ENCODE measurements at regions not wholly inside any gene's neighbourhood (a gene's known extent, or its start where the extent isn't known, plus 50 kb on each side); places are given as distances from the start of the nearest gene placed in this dataset.

GRCh38 chr2:19300961-19301360, 57.5 kb downstream of the OSR1 start:
- H3K4me3 ChIP-seq (ENCODE audit: extremely low read depth, insufficient read depth, low read length, poor library complexity, severe bottlenecking) = no peak overlapping the region
- H3K36me3 ChIP-seq (ENCODE audit: control insufficient read depth, insufficient read depth, low read length) = no peaks in the 10 kb centered on the region
- WGBS, 2 experiments (ENCODE audit: insufficient coverage in 2 of 2) = 91 to 94% methylated on average over 1 of the region's 2 CpGs
- no peak overlapping the region for H3K27ac ChIP-seq (ENCODE audit: low read depth, low read length, severe bottlenecking)
- H3K4me1 ChIP-seq (ENCODE audit: control insufficient read depth, insufficient read depth, low read length, poor library complexity, severe bottlenecking) = no peaks in the 10 kb centered on the region
- no peaks in the 10 kb centered on the region for H3K9me3 ChIP-seq (ENCODE audit: control insufficient read depth, low read length)

DNA sequence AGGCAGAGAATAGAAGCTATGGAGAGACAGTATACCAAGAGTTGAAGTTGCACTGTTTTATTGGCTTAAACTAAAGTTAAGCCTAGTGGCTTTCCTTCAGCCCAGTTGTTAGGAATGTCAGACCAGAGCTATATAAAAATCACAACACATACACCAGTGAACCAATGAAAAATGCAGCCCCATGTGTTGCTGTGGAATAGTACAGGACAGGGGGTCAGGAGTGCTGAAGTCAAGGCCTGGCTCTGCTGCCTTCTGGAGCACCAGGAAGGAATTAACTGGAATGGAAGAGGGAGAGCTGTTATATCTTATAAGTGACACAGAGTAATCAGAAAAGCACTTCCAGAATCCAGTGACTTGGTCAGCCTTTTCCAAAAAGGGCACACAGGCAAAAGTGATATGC, 58.9 kb downstream of the OSR1 start:
- H3K4me3 ChIP-seq (ENCODE audit: extremely low read depth, insufficient read depth, low read length, poor library complexity, severe bottlenecking) = no peak overlapping the region
- H3K27ac ChIP-seq (ENCODE audit: low read depth, low read length, severe bottlenecking) = no peak overlapping the region

DNA sequence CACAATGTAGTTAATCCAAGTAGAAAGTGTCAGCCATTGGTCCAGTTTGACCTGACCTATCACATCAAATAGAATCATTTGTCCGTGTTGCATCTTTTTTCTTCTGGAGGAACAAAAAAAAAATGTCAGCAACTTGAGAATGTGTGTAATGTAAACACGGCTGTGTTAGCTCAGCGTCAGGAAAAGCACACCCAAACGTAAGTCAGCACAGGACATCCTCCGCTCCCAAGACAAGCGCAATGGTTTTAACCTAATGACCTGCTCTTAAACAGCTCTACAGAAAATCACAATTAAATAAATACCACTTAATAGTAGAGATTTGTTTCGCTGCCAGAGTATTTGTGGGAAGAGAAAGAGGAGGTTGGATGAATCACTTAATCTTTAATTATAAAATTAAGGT, 59.4 kb downstream of the OSR1 start:
- Histone ChIP-seq H3K9me3 (ENCODE audit: control insufficient read depth, low read length) (no peaks in the 10 kb centered on the region), H3K27ac (ENCODE audit: low read depth, low read length, severe bottlenecking) (no peak overlapping the region), H3K4me1 (ENCODE audit: control insufficient read depth, insufficient read depth, low read length, poor library complexity, severe bottlenecking) (no peaks in the 10 kb centered on the region), H3K4me3 (ENCODE audit: extremely low read depth, insufficient read depth, low read length, poor library complexity, severe bottlenecking) (no peak overlapping the region), H3K36me3 (ENCODE audit: control insufficient read depth, insufficient read depth, low read length) (no peaks in the 10 kb centered on the region)
- WGBS, 2 experiments (ENCODE audit: insufficient coverage in 2 of 2) = 80 to 90% methylated on average over 1 to 3 of the region's 7 CpGs

More for the DNA sequence above, 58.9 kb downstream of the OSR1 start:
- Histone ChIP-seq H3K36me3 (ENCODE audit: control insufficient read depth, insufficient read depth, low read length) (no peaks in the 10 kb centered on the region), H3K9me3 (ENCODE audit: control insufficient read depth, low read length) (no peaks in the 10 kb centered on the region), H3K4me1 (ENCODE audit: control insufficient read depth, insufficient read depth, low read length, poor library complexity, severe bottlenecking) (no peaks in the 10 kb centered on the region)

GRCh38 chr2:19297716-19298115, 60.7 kb downstream of the OSR1 start:
- Histone ChIP-seq H3K27ac (ENCODE audit: low read depth, low read length, severe bottlenecking) (no peak overlapping the region), H3K4me1 (ENCODE audit: control insufficient read depth, insufficient read depth, low read length, poor library complexity, severe bottlenecking) (no peaks in the 10 kb centered on the region), H3K36me3 (ENCODE audit: control insufficient read depth, insufficient read depth, low read length) (no peaks in the 10 kb centered on the region), H3K9me3 (ENCODE audit: control insufficient read depth, low read length) (no peaks in the 10 kb centered on the region), H3K4me3 (ENCODE audit: extremely low read depth, insufficient read depth, low read length, poor library complexity, severe bottlenecking) (no peak overlapping the region)
- WGBS, 2 experiments (ENCODE audit: insufficient coverage in 2 of 2) = 83 to 100% methylated on average over 2 to 6 of the region's 7 CpGs

GRCh38 chr2:19295998-19296502, 62.4 kb downstream of the OSR1 start:
- Histone ChIP-seq H3K27ac (ENCODE audit: low read depth, low read length, severe bottlenecking) (no peak overlapping the region), H3K4me3 (ENCODE audit: extremely low read depth, insufficient read depth, low read length, poor library complexity, severe bottlenecking) (no peak overlapping the region), H3K9me3 (ENCODE audit: control insufficient read depth, low read length) (no peaks in the 10 kb centered on the region), H3K4me1 (ENCODE audit: control insufficient read depth, insufficient read depth, low read length, poor library complexity, severe bottlenecking) (no peaks in the 10 kb centered on the region), H3K36me3 (ENCODE audit: control insufficient read depth, insufficient read depth, low read length) (no peaks in the 10 kb centered on the region)
- WGBS, 2 experiments (ENCODE audit: insufficient coverage in 2 of 2) = 88% methylated on average over 1 of the region's 3 CpGs; no CpG with 5 or more reads in 1 of the 2 experiments

GRCh38 chr2:19292007-19292406, 66.4 kb downstream of the OSR1 start:
- 84 to 93% methylated on average over 3 to 5 of the region's 5 CpGs for WGBS, 2 experiments (ENCODE audit: insufficient coverage in 2 of 2)
- no peak overlapping the region for H3K4me3 ChIP-seq (ENCODE audit: extremely low read depth, insufficient read depth, low read length, poor library complexity, severe bottlenecking)
- no peak overlapping the region for H3K27ac ChIP-seq (ENCODE audit: low read depth, low read length, severe bottlenecking)
- H3K36me3 ChIP-seq (ENCODE audit: control insufficient read depth, insufficient read depth, low read length) = no peaks in the 10 kb centered on the region
- no peaks in the 10 kb centered on the region for H3K4me1 ChIP-seq (ENCODE audit: control insufficient read depth, insufficient read depth, low read length, poor library complexity, severe bottlenecking)
- H3K9me3 ChIP-seq (ENCODE audit: control insufficient read depth, low read length) = no peaks in the 10 kb centered on the region

GRCh38 chr2:19288291-19288690, 70.1 kb downstream of the OSR1 start:
- Histone ChIP-seq H3K27ac (ENCODE audit: low read depth, low read length, severe bottlenecking) (no peak overlapping the region), H3K4me3 (ENCODE audit: extremely low read depth, insufficient read depth, low read length, poor library complexity, severe bottlenecking) (no peak overlapping the region), H3K4me1 (ENCODE audit: control insufficient read depth, insufficient read depth, low read length, poor library complexity, severe bottlenecking) (no peaks in the 10 kb centered on the region), H3K9me3 (ENCODE audit: control insufficient read depth, low read length) (no peaks in the 10 kb centered on the region), H3K36me3 (ENCODE audit: control insufficient read depth, insufficient read depth, low read length) (no peaks in the 10 kb centered on the region)
- 42% methylated on average over 2 of the region's 2 CpGs; no CpG with 5 or more reads in 1 of the 2 experiments for WGBS, 2 experiments (ENCODE audit: insufficient coverage in 2 of 2)

DNA sequence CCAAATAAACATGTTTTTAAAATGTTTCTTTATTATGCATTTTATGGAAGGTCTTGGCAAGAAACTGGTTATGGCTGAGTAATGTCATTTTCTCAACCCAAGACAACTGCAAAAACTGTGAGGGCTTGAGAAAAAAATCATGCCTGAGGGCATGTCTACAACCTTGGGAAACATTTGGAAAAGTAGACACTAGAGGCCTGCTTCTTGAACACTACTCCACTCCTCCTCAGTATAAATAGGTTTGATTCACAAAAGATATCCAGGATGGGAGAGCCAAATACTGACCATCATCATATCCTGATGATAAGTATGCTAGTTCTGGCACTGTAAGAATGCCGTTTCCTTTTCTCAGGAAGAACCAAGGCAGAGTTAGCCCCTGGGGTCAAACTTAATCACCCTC, 71.1 kb downstream of the OSR1 start:
- 100% methylated on average over 1 of the region's 1 CpG; no CpG with 5 or more reads in 1 of the 2 experiments for WGBS, 2 experiments (ENCODE audit: insufficient coverage in 2 of 2)
- Histone ChIP-seq H3K4me1 (ENCODE audit: control insufficient read depth, insufficient read depth, low read length, poor library complexity, severe bottlenecking) (no peaks in the 10 kb centered on the region), H3K36me3 (ENCODE audit: control insufficient read depth, insufficient read depth, low read length) (no peaks in the 10 kb centered on the region), H3K9me3 (ENCODE audit: control insufficient read depth, low read length) (no peaks in the 10 kb centered on the region), H3K4me3 (ENCODE audit: extremely low read depth, insufficient read depth, low read length, poor library complexity, severe bottlenecking) (no peak overlapping the region), H3K27ac (ENCODE audit: low read depth, low read length, severe bottlenecking) (no peak overlapping the region)

GRCh38 chr2:19282305-19282704, 76.1 kb downstream of the OSR1 start:
- Histone ChIP-seq H3K4me1 (ENCODE audit: control insufficient read depth, insufficient read depth, low read length, poor library complexity, severe bottlenecking) (no peaks in the 10 kb centered on the region), H3K27ac (ENCODE audit: low read depth, low read length, severe bottlenecking) (no peak overlapping the region), H3K36me3 (ENCODE audit: control insufficient read depth, insufficient read depth, low read length) (no peaks in the 10 kb centered on the region), H3K9me3 (ENCODE audit: control insufficient read depth, low read length) (no peaks in the 10 kb centered on the region), H3K4me3 (ENCODE audit: extremely low read depth, insufficient read depth, low read length, poor library complexity, severe bottlenecking) (no peak overlapping the region)
- WGBS, 2 experiments (ENCODE audit: insufficient coverage in 2 of 2) = 83 to 92% methylated on average over 2 of the region's 4 CpGs

DNA sequence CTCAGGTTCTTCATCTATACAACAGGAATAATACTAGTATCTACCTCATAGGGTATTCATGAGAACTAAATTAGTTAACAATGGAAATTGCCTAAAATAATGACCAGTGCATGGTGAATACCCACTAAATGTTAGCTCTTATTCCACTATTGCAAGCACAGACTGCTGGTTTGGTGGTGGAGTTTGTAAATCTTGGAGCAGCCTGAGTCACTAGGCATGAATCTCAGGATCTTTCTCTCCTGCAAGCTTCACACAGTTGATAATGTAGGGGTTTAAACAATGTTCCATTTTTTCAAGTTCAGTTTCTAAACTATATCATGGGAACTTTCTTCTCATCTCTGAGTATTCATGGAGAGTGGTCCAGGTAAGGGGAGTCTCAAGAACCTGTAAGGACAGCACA, 84.0 kb downstream of the OSR1 start:
- Histone ChIP-seq H3K4me3 (ENCODE audit: extremely low read depth, insufficient read depth, low read length, poor library complexity, severe bottlenecking) (no peak overlapping the region), H3K27ac (ENCODE audit: low read depth, low read length, severe bottlenecking) (no peak overlapping the region), H3K4me1 (ENCODE audit: control insufficient read depth, insufficient read depth, low read length, poor library complexity, severe bottlenecking) (no peaks in the 10 kb centered on the region), H3K36me3 (ENCODE audit: control insufficient read depth, insufficient read depth, low read length) (no peaks in the 10 kb centered on the region), H3K9me3 (ENCODE audit: control insufficient read depth, low read length) (no peaks in the 10 kb centered on the region)

DNA sequence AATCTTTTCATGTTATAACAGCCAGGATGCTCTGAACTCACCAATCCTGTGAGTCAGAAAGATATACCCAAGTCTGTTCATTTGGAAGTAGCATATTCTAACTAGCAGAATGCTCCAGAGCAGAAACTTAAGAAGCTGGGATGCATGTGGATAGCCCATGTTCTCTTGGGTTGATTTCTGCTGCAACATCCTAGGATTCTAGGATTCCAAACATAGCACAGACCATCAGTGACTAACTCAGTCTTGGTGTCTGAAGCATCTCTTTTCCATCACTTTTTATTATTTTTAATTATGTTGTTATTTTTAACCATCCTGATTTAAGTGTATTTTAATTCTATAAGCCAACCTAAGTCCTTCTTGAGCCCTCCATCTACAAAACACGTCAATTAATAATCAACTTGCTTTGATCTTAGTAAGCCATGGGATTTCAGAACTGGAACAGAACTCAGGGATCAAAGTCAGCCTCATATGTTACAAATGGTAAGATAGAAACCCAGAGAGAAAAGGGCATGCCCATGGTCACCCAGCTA, 85.4 kb downstream of the OSR1 start:
- no peaks in the 10 kb centered on the region for H3K9me3 ChIP-seq (ENCODE audit: control insufficient read depth, low read length)
- WGBS, 2 experiments (ENCODE audit: insufficient coverage in 2 of 2) = no CpG with 5 or more reads among the region's 1 CpG
- H3K36me3 ChIP-seq (ENCODE audit: control insufficient read depth, insufficient read depth, low read length) = no peaks in the 10 kb centered on the region
- H3K4me3 ChIP-seq (ENCODE audit: extremely low read depth, insufficient read depth, low read length, poor library complexity, severe bottlenecking) = no peak overlapping the region
- H3K4me1 ChIP-seq (ENCODE audit: control insufficient read depth, insufficient read depth, low read length, poor library complexity, severe bottlenecking) = no peaks in the 10 kb centered on the region
- no peak overlapping the region for H3K27ac ChIP-seq (ENCODE audit: low read depth, low read length, severe bottlenecking)
